ENCODE measurements at regions not wholly inside any gene's neighbourhood (a gene's known extent, or its start where the extent isn't known, plus 50 kb on each side); places are given as distances from the start of the nearest gene placed in this dataset.

GRCh38 chr10:131706476-131706875 lies 194.3 kb upstream of the PPP2R2D start:
- DNase-seq = no peak
- Mint-ChIP-seq H3K27ac (no peak overlapping the region), H3K36me3 (ENCODE audit: low read depth) (no peaks in the 10 kb centered on the region), H3K27me3 (no peaks in the 10 kb centered on the region), H3K4me3 (no peak overlapping the region), H3K4me1 (no peaks in the 10 kb centered on the region), H3K9me3 (no peaks in the 10 kb centered on the region)
- ChIA-PET POLR2A (no interaction called here), CTCF (no interaction called here)

DNA sequence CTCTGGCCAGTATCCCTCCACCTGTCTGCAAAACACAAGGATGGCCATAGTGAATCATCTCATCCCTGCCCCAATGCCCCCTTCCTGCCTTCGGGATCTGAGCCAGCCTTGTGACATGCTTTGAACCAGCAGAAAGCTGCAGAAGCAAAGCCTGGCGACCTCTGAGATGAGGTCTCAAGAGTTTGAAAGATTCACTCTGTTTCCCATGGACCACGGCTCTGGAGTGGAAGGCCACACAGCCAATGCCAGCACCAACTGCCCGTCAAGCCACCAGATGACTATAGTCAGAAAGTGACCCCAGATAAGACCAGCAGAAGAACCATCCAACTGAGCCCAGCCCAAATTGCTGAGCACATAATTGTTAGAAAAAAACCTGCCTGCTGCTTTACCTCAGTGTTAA lies 193.9 kb upstream of the PPP2R2D start:
- Mint-ChIP-seq H3K27ac (no peak overlapping the region), H3K36me3 (ENCODE audit: low read depth) (no peaks in the 10 kb centered on the region), H3K9me3 (no peaks in the 10 kb centered on the region), H3K4me3 (no peak overlapping the region), H3K4me1 (no peaks in the 10 kb centered on the region), H3K27me3 (no peaks in the 10 kb centered on the region)
- ChIA-PET POLR2A (no interaction called here), CTCF (no interaction called here)
- DNase-seq = peak; percentile 3

DNA sequence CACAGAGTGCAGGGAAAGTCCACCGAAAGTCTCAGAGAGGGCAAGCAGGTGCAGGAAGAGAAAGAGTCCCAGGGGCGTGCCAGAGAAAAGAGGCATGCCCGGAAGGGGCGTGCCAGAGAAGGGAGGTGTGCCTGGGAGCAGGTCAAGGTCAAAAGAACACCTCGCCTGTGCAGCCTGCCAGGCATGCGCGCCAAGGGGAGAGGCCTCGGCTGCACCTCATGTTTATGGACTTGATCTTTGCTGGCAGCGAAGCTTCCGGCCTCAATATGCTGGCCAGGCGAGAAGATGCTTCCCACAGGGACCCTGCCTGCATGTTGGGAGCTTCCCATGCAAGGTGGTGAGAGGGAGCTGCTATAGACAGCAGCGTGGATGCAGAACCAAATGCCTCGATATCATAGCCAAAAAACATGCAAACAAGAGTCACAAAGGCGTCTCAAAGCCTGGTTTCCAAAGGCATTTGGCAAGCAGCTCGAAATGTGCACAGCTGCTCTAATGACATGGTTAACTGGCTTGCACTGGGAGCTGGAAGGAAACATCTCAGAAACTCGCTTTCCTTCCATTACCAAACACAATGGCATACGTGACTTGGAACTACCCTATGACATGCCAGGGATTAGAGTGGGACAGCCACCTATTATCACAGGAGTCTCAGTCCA lies 192.5 kb upstream of the PPP2R2D start:
- no peaks in the 10 kb centered on the region for H3K36me3 Mint-ChIP-seq (ENCODE audit: low read depth)
- no peaks in the 10 kb centered on the region for H3K9me3 Mint-ChIP-seq
- peak; percentile 8 for DNase-seq
- ChIA-PET CTCF (no interaction called here), POLR2A (no interaction called here)
- no peak overlapping the region for H3K4me3 Mint-ChIP-seq
- H3K4me1 Mint-ChIP-seq = no peaks in the 10 kb centered on the region
- no peak overlapping the region for H3K27ac Mint-ChIP-seq
- H3K27me3 Mint-ChIP-seq = no peaks in the 10 kb centered on the region

DNA sequence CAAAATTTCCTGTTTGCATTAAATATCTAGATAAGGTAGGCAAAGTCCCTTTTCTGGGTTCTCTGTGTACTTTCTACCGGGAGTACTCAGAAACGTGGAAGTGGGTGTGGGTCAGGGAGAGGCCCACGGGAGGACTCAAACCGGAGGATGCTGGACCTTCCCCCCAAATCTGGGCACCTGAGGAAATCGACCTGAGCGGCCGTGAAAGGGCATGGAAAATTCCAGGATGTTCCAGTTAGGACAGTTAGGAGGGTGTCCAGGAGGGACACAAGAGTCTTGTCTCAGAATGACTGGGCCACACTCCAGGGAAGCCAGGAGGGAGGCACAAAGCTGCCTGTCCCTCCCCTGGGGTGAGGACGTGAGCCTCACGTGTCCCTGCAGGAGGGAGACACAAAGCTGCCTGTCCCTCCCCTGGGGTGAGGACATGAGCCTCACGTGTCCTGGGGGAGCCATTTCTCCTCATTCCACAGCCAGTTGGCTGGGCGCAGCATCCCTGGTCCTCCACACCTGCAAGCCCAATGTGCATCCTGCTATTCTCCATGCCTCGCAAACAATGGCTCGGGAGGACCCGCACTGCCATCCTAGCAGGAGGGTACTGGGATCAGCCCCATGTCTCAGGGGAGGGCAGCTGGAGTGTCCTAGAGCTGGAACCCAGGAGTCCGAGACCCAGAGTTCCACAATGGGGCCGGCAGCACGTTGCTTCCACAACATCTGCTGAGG lies 190.5 kb upstream of the PPP2R2D start:
- Mint-ChIP-seq H3K27ac (no peak overlapping the region), H3K36me3 (ENCODE audit: low read depth) (no peaks in the 10 kb centered on the region), H3K27me3 (peaks cover 2% of the 10 kb centered on the region), H3K9me3 (no peaks in the 10 kb centered on the region), H3K4me3 (no peak overlapping the region), H3K4me1 (no peaks in the 10 kb centered on the region)
- no peak for DNase-seq
- CTCF ChIA-PET = no interaction called here
- POLR2A ChIA-PET = no interaction called here

- H3K4me3 Mint-ChIP-seq = no peak overlapping the region
- no peak overlapping the region for H3K27ac Mint-ChIP-seq
- no peak for DNase-seq
- H3K36me3 Mint-ChIP-seq (ENCODE audit: low read depth) = no peaks in the 10 kb centered on the region
- CTCF ChIA-PET = no interaction called here
- POLR2A ChIA-PET = no interaction called here
- H3K27me3 Mint-ChIP-seq = no peaks in the 10 kb centered on the region
- no peaks in the 10 kb centered on the region for H3K4me1 Mint-ChIP-seq
- H3K9me3 Mint-ChIP-seq = no peaks in the 10 kb centered on the region
These were observed 178.7 kb upstream of the PPP2R2D start for GRCh38 chr10:131722121-131722520.

DNA sequence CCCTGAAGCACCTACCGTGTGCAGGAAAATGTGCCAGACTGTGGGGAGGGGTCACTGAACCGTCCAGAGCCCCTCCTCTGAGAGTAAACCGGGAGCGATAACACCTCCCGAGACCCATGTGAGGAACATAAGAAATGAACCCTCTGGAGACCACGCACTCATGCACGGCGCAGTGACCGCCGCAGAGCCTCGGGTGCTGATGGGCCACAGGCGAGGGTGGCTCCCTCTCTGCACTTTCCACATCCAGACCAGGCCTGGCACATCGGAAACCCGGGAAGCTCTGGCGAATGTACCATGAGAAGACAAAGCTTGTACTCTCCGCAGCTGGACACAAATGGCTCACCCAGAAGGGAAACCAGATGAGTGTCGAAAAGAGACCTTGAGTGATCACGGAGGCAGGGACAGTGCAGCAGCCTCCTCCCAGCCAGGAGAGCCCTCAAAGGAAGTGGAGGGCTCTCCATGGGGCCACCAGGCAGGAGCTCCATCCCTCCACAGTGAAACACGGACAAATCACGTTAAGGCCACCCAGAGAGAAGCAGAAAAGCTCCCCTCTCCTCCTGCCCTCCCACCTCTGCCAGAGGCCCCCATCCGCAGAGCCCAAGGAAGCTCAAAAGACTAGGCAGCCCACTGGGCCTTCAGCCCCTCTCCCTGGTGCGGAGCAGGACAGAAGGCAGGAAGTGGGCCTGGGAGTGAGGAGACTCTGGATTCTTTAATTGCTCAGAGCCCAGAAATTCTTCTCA lies 178.1 kb upstream of the PPP2R2D start:
- CTCF ChIA-PET = no interaction called here
- POLR2A ChIA-PET = no interaction called here
- no peak overlapping the region for H3K4me3 Mint-ChIP-seq
- no peak overlapping the region for H3K27ac Mint-ChIP-seq
- H3K27me3 Mint-ChIP-seq = no peaks in the 10 kb centered on the region
- DNase-seq = no peak
- H3K4me1 Mint-ChIP-seq = no peaks in the 10 kb centered on the region
- H3K9me3 Mint-ChIP-seq = no peaks in the 10 kb centered on the region
- H3K36me3 Mint-ChIP-seq (ENCODE audit: low read depth) = no peaks in the 10 kb centered on the region

GRCh38 chr10:131723297-131724168 lies 177.3 kb upstream of the PPP2R2D start:
- no peaks in the 10 kb centered on the region for H3K9me3 Mint-ChIP-seq
- H3K36me3 Mint-ChIP-seq (ENCODE audit: low read depth) = no peaks in the 10 kb centered on the region
- H3K27me3 Mint-ChIP-seq = no peaks in the 10 kb centered on the region
- H3K4me3 Mint-ChIP-seq = no peak overlapping the region
- ChIA-PET CTCF (no interaction called here), POLR2A (no interaction called here)
- DNase-seq = no peak
- no peaks in the 10 kb centered on the region for H3K4me1 Mint-ChIP-seq
- H3K27ac Mint-ChIP-seq = no peak overlapping the region

DNA sequence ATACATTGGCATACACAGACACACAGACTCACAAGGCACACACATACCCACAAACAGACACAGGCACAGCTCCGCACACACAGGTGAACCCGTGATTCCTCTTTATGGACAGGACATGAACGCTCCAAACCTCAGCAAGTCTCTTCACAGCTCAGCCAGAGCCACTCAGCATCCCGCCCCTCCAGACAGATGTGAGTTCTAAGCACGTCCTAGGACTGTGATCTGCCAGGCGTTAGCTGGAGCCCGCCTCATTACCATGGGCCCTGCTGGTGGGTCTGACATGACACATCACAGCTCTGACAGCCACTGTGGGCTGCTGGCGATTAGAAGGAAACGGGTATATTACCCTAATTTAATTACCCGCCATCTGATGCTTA lies 176.7 kb upstream of the PPP2R2D start:
- CTCF ChIA-PET = no interaction called here
- Mint-ChIP-seq H3K27ac (no peak overlapping the region), H3K4me1 (no peaks in the 10 kb centered on the region), H3K9me3 (no peaks in the 10 kb centered on the region), H3K4me3 (no peak overlapping the region), H3K27me3 (no peaks in the 10 kb centered on the region), H3K36me3 (ENCODE audit: low read depth) (no peaks in the 10 kb centered on the region)
- DNase-seq = no peak
- POLR2A ChIA-PET = no interaction called here

DNA sequence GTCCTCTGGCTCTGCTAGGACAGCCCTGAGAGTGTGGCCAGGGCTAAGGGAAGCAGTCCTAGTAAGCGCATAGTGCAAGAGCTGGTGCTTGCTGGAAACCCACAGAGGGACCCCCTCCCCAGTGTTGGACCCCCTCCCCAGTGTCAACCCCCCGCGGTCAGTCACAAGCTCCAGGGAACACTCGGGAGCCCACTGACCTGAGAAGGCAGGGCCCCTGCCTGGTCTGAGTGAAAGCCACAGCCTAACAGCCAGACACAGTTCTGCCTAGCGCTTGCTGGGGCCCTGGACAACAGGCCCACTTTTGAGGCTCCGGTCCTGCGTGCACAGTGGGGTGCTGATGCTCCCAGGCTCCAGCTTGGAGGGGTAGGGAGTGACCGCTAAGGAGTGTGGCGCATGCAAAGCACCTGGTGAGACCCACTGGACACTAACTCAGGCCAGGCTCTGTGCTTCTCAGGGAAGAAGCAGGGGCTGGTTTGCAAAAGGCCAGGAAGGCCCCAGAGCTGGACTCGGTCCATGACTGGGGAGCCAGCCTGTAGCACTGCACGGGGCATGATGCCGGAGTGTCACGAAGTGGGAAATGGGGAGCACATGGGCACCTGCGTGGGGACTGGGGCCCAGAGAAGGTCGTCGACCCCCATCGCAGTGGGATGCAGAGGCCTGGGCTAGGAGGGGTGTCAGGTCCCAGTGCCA lies 175.8 kb upstream of the PPP2R2D start:
- Mint-ChIP-seq H3K4me3 (no peak overlapping the region), H3K4me1 (no peaks in the 10 kb centered on the region), H3K27me3 (no peaks in the 10 kb centered on the region), H3K27ac (no peak overlapping the region), H3K36me3 (ENCODE audit: low read depth) (no peaks in the 10 kb centered on the region), H3K9me3 (no peaks in the 10 kb centered on the region)
- CTCF ChIA-PET = no interaction called here
- DNase-seq = no peak
- POLR2A ChIA-PET = no interaction called here

DNA sequence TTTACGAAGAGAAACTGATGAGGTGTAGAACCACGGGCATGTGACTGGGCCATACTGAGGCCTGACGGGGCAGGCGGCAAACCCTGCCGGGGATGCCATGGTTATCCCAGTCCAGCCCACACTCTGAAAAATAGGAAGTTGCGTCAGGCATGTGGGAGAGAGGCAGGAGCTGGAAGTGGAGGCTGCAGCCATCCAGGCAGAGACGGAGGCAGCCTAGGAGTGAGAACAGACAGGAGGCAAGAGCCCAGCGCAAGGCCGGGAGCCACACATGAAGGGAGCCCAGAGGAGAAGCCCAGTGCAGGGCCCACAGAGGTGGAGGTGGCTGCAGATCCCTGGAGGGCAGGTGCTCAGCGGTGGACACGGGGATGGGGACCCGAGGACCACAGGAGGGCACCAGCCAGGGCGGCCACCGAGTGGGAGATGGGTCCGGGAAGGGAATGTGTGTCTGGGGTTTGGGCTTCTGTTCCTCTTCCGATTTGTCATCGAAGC lies 175.2 kb upstream of the PPP2R2D start:
- no peaks in the 10 kb centered on the region for H3K9me3 Mint-ChIP-seq
- no peaks in the 10 kb centered on the region for H3K27me3 Mint-ChIP-seq
- no peaks in the 10 kb centered on the region for H3K4me1 Mint-ChIP-seq
- DNase-seq = no peak
- H3K27ac Mint-ChIP-seq = no peak overlapping the region
- H3K36me3 Mint-ChIP-seq (ENCODE audit: low read depth) = no peaks in the 10 kb centered on the region
- no peak overlapping the region for H3K4me3 Mint-ChIP-seq
- CTCF ChIA-PET = no interaction called here
- POLR2A ChIA-PET = no interaction called here

DNA sequence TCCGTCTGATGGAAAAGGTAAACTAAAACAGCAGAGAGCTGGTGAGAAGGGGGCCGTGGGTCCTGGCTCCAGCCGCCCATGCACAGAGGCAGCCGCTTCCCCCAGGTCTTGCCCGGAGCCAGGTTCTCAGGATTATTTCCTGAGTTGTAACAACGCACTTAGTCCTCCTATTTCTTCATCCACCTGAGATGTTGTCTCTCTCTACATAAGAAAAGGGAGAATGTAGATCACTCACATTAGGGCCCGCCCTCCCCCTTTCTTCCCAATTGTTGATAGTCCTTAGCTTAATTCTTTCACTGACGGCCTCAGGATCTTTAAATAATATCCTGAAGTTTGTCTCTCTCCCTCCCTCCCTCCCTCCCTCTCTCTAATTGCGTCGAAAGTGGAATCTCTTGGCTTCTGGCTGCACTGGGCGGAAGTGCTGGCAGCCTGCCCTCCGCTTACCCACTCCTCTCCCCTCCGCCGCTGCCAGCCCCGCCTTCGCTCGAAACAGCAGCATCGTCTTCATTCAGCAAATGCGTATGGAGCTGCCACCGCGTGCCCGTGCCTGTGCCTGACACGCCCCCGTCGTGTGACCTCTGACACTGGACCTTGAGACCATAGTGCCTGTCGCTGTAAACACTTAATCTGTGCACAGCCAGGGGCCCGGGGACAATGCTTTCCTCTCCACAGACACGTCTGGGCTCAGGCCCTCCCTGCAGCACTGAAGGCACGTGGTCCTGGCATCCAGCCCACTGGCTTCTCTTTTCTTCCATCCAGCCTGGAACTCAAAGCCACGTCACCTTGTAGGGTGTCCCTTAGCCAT lies 174.5 kb upstream of the PPP2R2D start:
- no peak for DNase-seq
- Mint-ChIP-seq H3K9me3 (no peaks in the 10 kb centered on the region), H3K4me1 (no peaks in the 10 kb centered on the region), H3K27ac (no peak overlapping the region), H3K4me3 (no peak overlapping the region), H3K27me3 (no peaks in the 10 kb centered on the region), H3K36me3 (ENCODE audit: low read depth) (no peaks in the 10 kb centered on the region)
- POLR2A ChIA-PET = no interaction called here
- CTCF ChIA-PET = no interaction called here

DNA sequence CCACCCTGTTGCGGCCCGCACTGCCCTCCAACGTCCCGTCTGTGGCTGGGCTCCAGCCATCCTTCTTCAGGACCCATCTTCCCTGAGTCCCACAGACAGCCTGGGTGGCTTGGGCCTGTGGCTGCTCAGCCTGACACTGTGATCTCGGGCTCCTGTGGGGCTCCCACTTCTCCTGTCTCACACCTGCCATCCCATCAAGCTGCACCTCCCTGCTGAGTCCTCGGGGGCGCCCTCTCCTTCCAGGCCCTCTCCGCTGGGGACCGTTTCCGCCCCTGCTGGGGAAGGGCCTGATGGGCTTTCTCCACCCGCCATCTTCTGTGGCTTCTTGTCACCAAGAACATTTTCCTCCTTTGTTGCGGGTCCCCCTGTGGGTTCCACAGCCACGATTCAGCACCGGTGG lies 173.8 kb upstream of the PPP2R2D start:
- Mint-ChIP-seq H3K27me3 (no peaks in the 10 kb centered on the region), H3K4me3 (no peak overlapping the region), H3K36me3 (ENCODE audit: low read depth) (no peaks in the 10 kb centered on the region), H3K27ac (no peak overlapping the region), H3K4me1 (no peaks in the 10 kb centered on the region), H3K9me3 (no peaks in the 10 kb centered on the region)
- ChIA-PET POLR2A (no interaction called here), CTCF (no interaction called here)
- no peak for DNase-seq
